Lung (tissue), 11 donors: ENCODE measurements at regions not wholly inside any gene's neighbourhood (a gene's known extent, or its start where the extent isn't known, plus 50 kb on each side); places are given as distances from the start of the nearest gene placed in this dataset.
A peak's percentile ranks its signal among the peaks of the same experiment; 100 is the strongest.

ENCODE experiments used
- ATAC-seq: fragments of 200-7000 bp; cut with Tn5 transposase; one replicate; pipeline ENCODE4 v1.9.1; 2020; ENCODE audit warnings: moderate number of reproducible peaks; ENCODE audit not compliant: insufficient read depth, low FRiP score
- DNase-seq, 3 donors: peaks; one replicate each; pipeline ENCODE4 v3.0.0-alpha.2; 2013 to 2017
- H3K27ac ChIP-seq, 2 donors: one replicate each; pipeline ENCODE4 v1.5.1; 2013; ENCODE audit warnings: mild to moderate bottlenecking in 2 of 2, moderate library complexity in 2 of 2, control low read depth in 1 of 2, inconsistent platforms in 1 of 2, low read depth in 1 of 2, low read length in 1 of 2
- H3K27me3 ChIP-seq, 3 donors: one replicate each; pipeline ENCODE4 v1.5.1; 2013; ENCODE audit warnings: low read length in 2 of 3; ENCODE audit not compliant: control insufficient read depth in 3 of 3, insufficient read depth in 3 of 3
- H3K36me3 ChIP-seq, 4 donors: one replicate each; pipeline ENCODE4 v1.5.1; 2013; ENCODE audit warnings: low read length in 4 of 4, mild to moderate bottlenecking in 1 of 4, moderate library complexity in 1 of 4; ENCODE audit not compliant: control insufficient read depth in 4 of 4, insufficient read depth in 4 of 4
- H3K4me1 ChIP-seq, 5 donors: one replicate each; pipeline ENCODE4 v1.5.1; 2013; ENCODE audit warnings: low read length in 5 of 5, mild to moderate bottlenecking in 2 of 5, moderate library complexity in 1 of 5; ENCODE audit not compliant: control insufficient read depth in 5 of 5, insufficient read depth in 5 of 5
- H3K4me3 ChIP-seq: one replicate; pipeline ENCODE4 v1.5.1; 2013; ENCODE audit warnings: mild to moderate bottlenecking, control low read depth, moderate library complexity
- H3K9ac ChIP-seq, 2 donors: one replicate each; pipeline ENCODE4 v1.5.1; 2013; ENCODE audit warnings: low read length in 2 of 2, control low read depth in 1 of 2; ENCODE audit not compliant: insufficient read depth in 1 of 2
- H3K9me3 ChIP-seq, 4 donors: one replicate each; pipeline ENCODE4 v1.5.1; 2013; ENCODE audit warnings: low read length in 3 of 4, mild to moderate bottlenecking in 1 of 4, moderate library complexity in 1 of 4; ENCODE audit not compliant: control insufficient read depth in 4 of 4, insufficient read depth in 3 of 4
- WGBS, 2 donors: extraction: QIAGEN DNeasy Blood & Tissue Kit; methylation state at CpG; one replicate each; pipeline ENCODE4 v1.1.7; 2013; 5-methylcytosine and 5-hydroxymethylcytosine counted together
- TF ChIP-seq, protein P1 (sequence below): IDR thresholded peaks from 2 replicates; pipeline ENCODE4 v1.5.1; 2012; ENCODE audit warnings: mild to moderate bottlenecking; ENCODE audit errors: control extremely low read depth, extremely low read depth
- donor health status: control.
- donor health status: control.
- donor health status: Bipolar disorder and iron deficiency.
- donor health status: healthy.
- donor health status: DM: yes; HTN: yes; CAD: no.

DNA sequence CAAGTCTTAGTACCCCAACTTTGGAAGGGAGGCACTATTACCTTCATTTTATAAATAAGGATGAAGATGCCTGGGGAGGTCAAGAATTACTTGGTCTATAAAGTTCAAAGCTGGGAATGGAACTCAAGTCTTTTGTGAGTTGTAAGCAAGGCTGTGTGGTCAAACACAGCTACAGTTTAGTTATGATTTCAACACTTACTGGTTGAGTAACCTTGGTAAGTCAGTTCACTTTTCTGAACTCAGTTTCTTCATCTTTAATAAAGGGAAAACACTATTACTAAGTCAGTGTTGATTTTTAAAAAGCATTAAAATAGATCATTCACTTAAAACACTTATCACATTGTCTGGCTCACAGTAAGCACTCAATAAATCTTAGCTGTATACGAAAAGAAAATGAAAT lies 200.4 kb upstream of the ADAMTS9 start:
- Histone ChIP-seq H3K36me3 (no peaks in the 10 kb centered on the region), H3K9ac (no peak overlapping the region), H3K27me3 (no peaks in the 10 kb centered on the region), H3K4me1 (peaks cover 0 to 36% (median 8%) of the 10 kb centered on the region in 5 donors), H3K27ac (no peak overlapping the region), H3K9me3 (no peaks in the 10 kb centered on the region), H3K4me3 (no peak overlapping the region)
- TF ChIP-seq, protein P1, sequence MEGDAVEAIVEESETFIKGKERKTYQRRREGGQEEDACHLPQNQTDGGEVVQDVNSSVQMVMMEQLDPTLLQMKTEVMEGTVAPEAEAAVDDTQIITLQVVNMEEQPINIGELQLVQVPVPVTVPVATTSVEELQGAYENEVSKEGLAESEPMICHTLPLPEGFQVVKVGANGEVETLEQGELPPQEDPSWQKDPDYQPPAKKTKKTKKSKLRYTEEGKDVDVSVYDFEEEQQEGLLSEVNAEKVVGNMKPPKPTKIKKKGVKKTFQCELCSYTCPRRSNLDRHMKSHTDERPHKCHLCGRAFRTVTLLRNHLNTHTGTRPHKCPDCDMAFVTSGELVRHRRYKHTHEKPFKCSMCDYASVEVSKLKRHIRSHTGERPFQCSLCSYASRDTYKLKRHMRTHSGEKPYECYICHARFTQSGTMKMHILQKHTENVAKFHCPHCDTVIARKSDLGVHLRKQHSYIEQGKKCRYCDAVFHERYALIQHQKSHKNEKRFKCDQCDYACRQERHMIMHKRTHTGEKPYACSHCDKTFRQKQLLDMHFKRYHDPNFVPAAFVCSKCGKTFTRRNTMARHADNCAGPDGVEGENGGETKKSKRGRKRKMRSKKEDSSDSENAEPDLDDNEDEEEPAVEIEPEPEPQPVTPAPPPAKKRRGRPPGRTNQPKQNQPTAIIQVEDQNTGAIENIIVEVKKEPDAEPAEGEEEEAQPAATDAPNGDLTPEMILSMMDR, result no peak
- DNase-seq (no peak), ATAC-seq (peak; percentile 24)
- WGBS, 2 donors, result 70 to 80% methylated on average over 1 of the region's 1 CpG

GRCh38 chr3:64885055-64885454 lies 197.3 kb upstream of the ADAMTS9 start:
- DNase-seq, result no peak
- WGBS, 2 donors, result 75 to 81% methylated on average over 3 of the region's 3 CpGs
- Histone ChIP-seq H3K9ac (no peak overlapping the region), H3K36me3 (no peaks in the 10 kb centered on the region), H3K4me1 (peaks cover 0 to 27% (median 4%) of the 10 kb centered on the region in 5 donors), H3K27ac (no peak overlapping the region), H3K9me3 (no peaks in the 10 kb centered on the region), H3K27me3 (no peaks in the 10 kb centered on the region), H3K4me3 (no peak overlapping the region)
- TF ChIP-seq, protein P1, result no peak
- no peak for ATAC-seq

GRCh38 chr3:64884536-64884935 lies 196.7 kb upstream of the ADAMTS9 start:
- Histone ChIP-seq H3K27ac (peak overlapping the region in 1 of 2 donors; percentile 33), H3K9me3 (no peaks in the 10 kb centered on the region), H3K4me1 (peaks cover 0 to 23% (median 2%) of the 10 kb centered on the region in 5 donors), H3K36me3 (no peaks in the 10 kb centered on the region), H3K4me3 (no peak overlapping the region), H3K9ac (no peak overlapping the region), H3K27me3 (no peaks in the 10 kb centered on the region)
- ATAC-seq (no peak), DNase-seq (peak in 2 of 3 donors; percentile 43)
- TF ChIP-seq, protein P1, result no peak
- WGBS, 2 donors, result 65 to 70% methylated on average over 3 of the region's 3 CpGs

- no peak overlapping the region for H3K27ac ChIP-seq
- peaks cover 0 to 10% (median 0%) of the 10 kb centered on the region in 5 donors for H3K4me1 ChIP-seq
- no peak overlapping the region for H3K4me3 ChIP-seq
- ATAC-seq (no peak), DNase-seq (no peak)
- TF ChIP-seq, protein P1, result no peak
- no peaks in the 10 kb centered on the region for H3K9me3 ChIP-seq
- peaks cover 0 to 1% (median 0%) of the 10 kb centered on the region in 4 donors for H3K36me3 ChIP-seq
- H3K9ac ChIP-seq, result no peak overlapping the region
- H3K27me3 ChIP-seq, result no peaks in the 10 kb centered on the region
Observed at GRCh38 chr3:64880916-64881315, 193.1 kb upstream of the ADAMTS9 start.
